Glutamatergic neuron (in vitro differentiated cells): ENCODE measurements at regions not wholly inside any gene's neighbourhood (a gene's known extent, or its start where the extent isn't known, plus 50 kb on each side); places are given as distances from the start of the nearest gene placed in this dataset.
A peak's percentile ranks its signal among the peaks of the same experiment; 100 is the strongest.

Source experiments
- DNase-seq: peaks from one replicate; pipeline ENCODE4 v3.0.0; 2022
- H3K27ac Mint-ChIP-seq: one replicate; pipeline ENCODE4 v1.8.0; 2020; ENCODE audit warnings: mild to moderate bottlenecking, mixed read lengths, inconsistent platforms; ENCODE audit not compliant: unreplicated experiment
- H3K27me3 Mint-ChIP-seq: one replicate; pipeline ENCODE4 v1.8.0; 2020; ENCODE audit warnings: mild to moderate bottlenecking, moderate library complexity, mixed read lengths, inconsistent platforms; ENCODE audit not compliant: unreplicated experiment
- H3K36me3 Mint-ChIP-seq: one replicate; pipeline ENCODE4 v1.8.0; 2020; ENCODE audit warnings: mild to moderate bottlenecking, mixed read lengths, inconsistent platforms; ENCODE audit not compliant: unreplicated experiment
- H3K4me1 Mint-ChIP-seq: one replicate; pipeline ENCODE4 v1.8.0; 2020; ENCODE audit warnings: mild to moderate bottlenecking, low read depth, mixed read lengths, inconsistent platforms; ENCODE audit not compliant: unreplicated experiment
- H3K4me3 Mint-ChIP-seq: one replicate; pipeline ENCODE4 v1.8.0; 2020; ENCODE audit warnings: mild to moderate bottlenecking, mixed read lengths, inconsistent platforms; ENCODE audit not compliant: unreplicated experiment
- H3K9me3 Mint-ChIP-seq: one replicate; pipeline ENCODE4 v1.8.0; 2020; ENCODE audit warnings: mild to moderate bottlenecking, moderate library complexity, mixed read lengths, inconsistent platforms; ENCODE audit not compliant: unreplicated experiment
- CTCF ChIP-seq: fragments of 200-600 bp; sonication (generic); IDR thresholded peaks from one replicate; pipeline ENCODE4 v1.5.0; 2021; ENCODE audit not compliant: partially characterized antibody, unreplicated experiment

GRCh38 chr2:120436885-120437603 is 91.1 kb downstream of the INHBB start:
- Mint-ChIP-seq H3K36me3 (no peaks in the 10 kb centered on the region), H3K27ac (no peak overlapping the region), H3K4me1 (peaks cover 2% of the 10 kb centered on the region), H3K4me3 (no peak overlapping the region), H3K27me3 (peaks cover 16% of the 10 kb centered on the region), H3K9me3 (peaks cover 2% of the 10 kb centered on the region)
- peak; percentile 46 for DNase-seq
- TF ChIP-seq CTCF, result peak; percentile 58

GRCh38 chr2:120437604-120438000 is 91.7 kb downstream of the INHBB start:
- no peak for TF ChIP-seq CTCF
- Mint-ChIP-seq H3K4me1 (peaks cover 2% of the 10 kb centered on the region), H3K27ac (no peak overlapping the region), H3K9me3 (peaks cover 2% of the 10 kb centered on the region), H3K27me3 (peaks cover 18% of the 10 kb centered on the region), H3K36me3 (no peaks in the 10 kb centered on the region), H3K4me3 (no peak overlapping the region)
- no peak for DNase-seq

GRCh38 chr2:120438301-120439066 is 92.5 kb downstream of the INHBB start:
- peaks cover 3% of the 10 kb centered on the region for H3K9me3 Mint-ChIP-seq
- peaks cover 19% of the 10 kb centered on the region for H3K27me3 Mint-ChIP-seq
- no peak for TF ChIP-seq CTCF
- no peak overlapping the region for H3K4me3 Mint-ChIP-seq
- H3K36me3 Mint-ChIP-seq, result no peaks in the 10 kb centered on the region
- H3K4me1 Mint-ChIP-seq, result peaks cover 2% of the 10 kb centered on the region
- DNase-seq, result no peak
- no peak overlapping the region for H3K27ac Mint-ChIP-seq

GRCh38 chr2:120439067-120439368 is 93.1 kb downstream of the INHBB start:
- no peak for DNase-seq
- no peaks in the 10 kb centered on the region for H3K36me3 Mint-ChIP-seq
- no peak for TF ChIP-seq CTCF
- H3K4me3 Mint-ChIP-seq, result no peak overlapping the region
- peaks cover 2% of the 10 kb centered on the region for H3K4me1 Mint-ChIP-seq
- H3K9me3 Mint-ChIP-seq, result peaks cover 7% of the 10 kb centered on the region
- peaks cover 23% of the 10 kb centered on the region for H3K27me3 Mint-ChIP-seq
- no peak overlapping the region for H3K27ac Mint-ChIP-seq

GRCh38 chr2:120439637-120440384 is 93.9 kb downstream of the INHBB start:
- no peak overlapping the region for H3K4me3 Mint-ChIP-seq
- no peak for TF ChIP-seq CTCF

More at GRCh38 chr2:120439637-120440384, 93.9 kb downstream of the INHBB start:
- Mint-ChIP-seq H3K9me3 (peaks cover 7% of the 10 kb centered on the region), H3K36me3 (no peaks in the 10 kb centered on the region), H3K4me1 (peaks cover 2% of the 10 kb centered on the region), H3K27ac (no peak overlapping the region), H3K27me3 (peaks cover 27% of the 10 kb centered on the region)
- no peak for DNase-seq
